ENCODE measurements at regions not wholly inside any gene's neighbourhood (a gene's known extent, or its start where the extent isn't known, plus 50 kb on each side); places are given as distances from the start of the nearest gene placed in this dataset.

DNA sequence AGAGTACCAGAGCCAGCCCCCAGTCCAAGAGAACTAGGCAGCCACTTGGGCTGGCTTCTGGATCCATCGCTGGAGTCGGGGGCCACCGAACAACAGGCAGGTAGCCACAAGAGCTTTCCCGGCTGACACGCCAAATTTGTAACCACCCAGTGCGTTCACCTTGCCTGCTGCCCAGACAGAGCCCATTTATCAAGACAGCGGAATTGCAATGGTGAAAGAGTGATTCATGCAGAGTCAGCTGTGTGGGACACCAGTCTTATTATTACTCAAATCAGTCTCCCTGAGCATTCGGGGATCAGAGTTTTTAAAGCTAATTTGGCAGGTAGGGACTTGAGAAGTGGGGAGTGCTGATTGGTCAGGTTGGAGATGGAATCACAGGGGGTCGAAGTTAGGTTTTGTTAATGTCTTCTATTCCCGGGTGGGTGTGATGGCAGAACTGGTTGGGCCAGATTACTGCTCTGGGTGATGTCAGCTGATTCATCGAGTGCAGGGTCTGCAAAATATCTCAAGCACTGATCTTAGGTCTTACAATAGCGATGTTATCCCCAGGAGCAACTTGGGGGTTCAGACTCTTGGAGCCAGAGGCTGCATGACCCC lies 64.3 kb downstream of the PDE6H start:
- Histone ChIP-seq H3K79me2 (ENCODE audit: insufficient read depth, low read length) (no peaks in the 10 kb centered on the region), H3K36me3 (ENCODE audit: insufficient read depth, low read length) (no peaks in the 10 kb centered on the region), H3K9ac (ENCODE audit: low read depth, low read length, poor library complexity, severe bottlenecking) (no peak overlapping the region), H2AFZ (ENCODE audit: low read length) (no peak overlapping the region), H3K9me3 (ENCODE audit: insufficient read depth, low read depth, low read length) (no peaks in the 10 kb centered on the region), H3K4me3 (ENCODE audit: low read length, poor library complexity, severe bottlenecking) (no peak overlapping the region), H3F3A (ENCODE audit: low read depth) (no peaks in the 10 kb centered on the region), H4K20me1 (ENCODE audit: insufficient read depth, low read length, poor library complexity, severe bottlenecking) (no peaks in the 10 kb centered on the region), H3K4me2 (ENCODE audit: low read depth, low read length, poor library complexity, severe bottlenecking) (no peak overlapping the region), H3K9me2 (replicated peaks; ENCODE audit: low read depth, low read length) (no peaks in the 10 kb centered on the region), H3K27me3 (ENCODE audit: insufficient read depth, low read length, poor library complexity, severe bottlenecking) (no peaks in the 10 kb centered on the region), H3K4me1 (ENCODE audit: insufficient read depth, low read length, poor library complexity, severe bottlenecking) (peaks cover 8% of the 10 kb centered on the region)
- no peak for TF ChIP-seq EZH2phosphoT487 (IDR thresholded peaks at IDR 0.05; ENCODE audit: borderline replicate concordance)
- TF ChIP-seq, protein P1, sequence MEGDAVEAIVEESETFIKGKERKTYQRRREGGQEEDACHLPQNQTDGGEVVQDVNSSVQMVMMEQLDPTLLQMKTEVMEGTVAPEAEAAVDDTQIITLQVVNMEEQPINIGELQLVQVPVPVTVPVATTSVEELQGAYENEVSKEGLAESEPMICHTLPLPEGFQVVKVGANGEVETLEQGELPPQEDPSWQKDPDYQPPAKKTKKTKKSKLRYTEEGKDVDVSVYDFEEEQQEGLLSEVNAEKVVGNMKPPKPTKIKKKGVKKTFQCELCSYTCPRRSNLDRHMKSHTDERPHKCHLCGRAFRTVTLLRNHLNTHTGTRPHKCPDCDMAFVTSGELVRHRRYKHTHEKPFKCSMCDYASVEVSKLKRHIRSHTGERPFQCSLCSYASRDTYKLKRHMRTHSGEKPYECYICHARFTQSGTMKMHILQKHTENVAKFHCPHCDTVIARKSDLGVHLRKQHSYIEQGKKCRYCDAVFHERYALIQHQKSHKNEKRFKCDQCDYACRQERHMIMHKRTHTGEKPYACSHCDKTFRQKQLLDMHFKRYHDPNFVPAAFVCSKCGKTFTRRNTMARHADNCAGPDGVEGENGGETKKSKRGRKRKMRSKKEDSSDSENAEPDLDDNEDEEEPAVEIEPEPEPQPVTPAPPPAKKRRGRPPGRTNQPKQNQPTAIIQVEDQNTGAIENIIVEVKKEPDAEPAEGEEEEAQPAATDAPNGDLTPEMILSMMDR (conservative IDR thresholded peaks at IDR 0.05; ENCODE audit: low read length) = no peak

DNA sequence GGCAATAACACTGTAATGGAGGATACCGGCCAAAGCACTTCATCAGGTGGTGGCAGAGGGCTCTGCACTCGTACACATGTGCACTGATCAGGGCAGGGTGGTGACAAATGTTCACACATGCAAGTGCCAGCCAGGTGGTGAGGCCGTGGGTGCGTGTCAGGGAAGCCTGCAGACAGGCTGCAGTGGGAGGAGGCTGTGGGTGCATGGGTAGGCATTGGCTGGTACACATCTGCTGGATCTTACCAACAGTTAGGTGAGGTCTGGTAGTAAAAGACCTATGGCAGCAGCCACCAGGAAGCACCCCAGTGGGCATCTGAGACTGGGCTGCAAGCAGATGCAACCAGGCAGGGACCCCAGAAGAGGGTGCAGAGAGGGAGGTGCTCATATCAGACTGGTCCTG lies 65.3 kb downstream of the PDE6H start:
- H3K4me2 ChIP-seq (ENCODE audit: low read depth, low read length, poor library complexity, severe bottlenecking) = no peak overlapping the region
- no peaks in the 10 kb centered on the region for H3F3A ChIP-seq (ENCODE audit: low read depth)
- H3K9ac ChIP-seq (ENCODE audit: low read depth, low read length, poor library complexity, severe bottlenecking) = no peak overlapping the region
- H4K20me1 ChIP-seq (ENCODE audit: insufficient read depth, low read length, poor library complexity, severe bottlenecking) = no peaks in the 10 kb centered on the region
- TF ChIP-seq, protein P1 (conservative IDR thresholded peaks at IDR 0.05; ENCODE audit: low read length) = no peak
- no peak for TF ChIP-seq EZH2phosphoT487 (IDR thresholded peaks at IDR 0.05; ENCODE audit: borderline replicate concordance)
- peaks cover 8% of the 10 kb centered on the region for H3K4me1 ChIP-seq (ENCODE audit: insufficient read depth, low read length, poor library complexity, severe bottlenecking)
- H3K79me2 ChIP-seq (ENCODE audit: insufficient read depth, low read length) = no peaks in the 10 kb centered on the region
- no peaks in the 10 kb centered on the region for H3K36me3 ChIP-seq (ENCODE audit: insufficient read depth, low read length)
- H2AFZ ChIP-seq (ENCODE audit: low read length) = no peak overlapping the region
- no peaks in the 10 kb centered on the region for H3K9me3 ChIP-seq (ENCODE audit: insufficient read depth, low read depth, low read length)
- H3K4me3 ChIP-seq (ENCODE audit: low read length, poor library complexity, severe bottlenecking) = no peak overlapping the region
- no peaks in the 10 kb centered on the region for H3K9me2 ChIP-seq (replicated peaks; ENCODE audit: low read depth, low read length)
- no peaks in the 10 kb centered on the region for H3K27me3 ChIP-seq (ENCODE audit: insufficient read depth, low read length, poor library complexity, severe bottlenecking)

DNA sequence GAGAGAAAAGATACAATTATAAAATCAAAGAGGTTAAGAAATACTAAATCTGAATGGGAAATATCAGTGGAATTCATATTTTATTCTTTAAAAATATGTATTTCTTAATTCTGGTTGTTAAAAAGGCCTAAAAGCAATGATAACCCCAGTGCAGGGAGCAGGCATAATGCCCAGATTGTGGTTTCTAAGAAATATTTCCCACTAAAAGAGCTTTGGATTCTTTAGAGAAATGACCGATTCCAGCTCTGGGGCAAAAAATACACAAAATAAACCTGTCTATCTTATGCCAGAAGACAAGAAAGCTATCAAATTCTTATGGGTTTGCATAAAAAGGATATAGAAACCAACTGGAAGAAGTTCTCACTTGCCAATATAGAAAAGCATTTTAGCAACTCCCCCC lies 71.6 kb downstream of the PDE6H start:
- no peaks in the 10 kb centered on the region for H3K79me2 ChIP-seq (ENCODE audit: insufficient read depth, low read length)
- no peaks in the 10 kb centered on the region for H3K9me3 ChIP-seq (ENCODE audit: insufficient read depth, low read depth, low read length)
- no peaks in the 10 kb centered on the region for H3K36me3 ChIP-seq (ENCODE audit: insufficient read depth, low read length)
- H3K4me2 ChIP-seq (ENCODE audit: low read depth, low read length, poor library complexity, severe bottlenecking) = no peak overlapping the region
- no peaks in the 10 kb centered on the region for H3F3A ChIP-seq (ENCODE audit: low read depth)
- H3K27me3 ChIP-seq (ENCODE audit: insufficient read depth, low read length, poor library complexity, severe bottlenecking) = no peaks in the 10 kb centered on the region
- no peaks in the 10 kb centered on the region for H3K9me2 ChIP-seq (replicated peaks; ENCODE audit: low read depth, low read length)
- H3K4me3 ChIP-seq (ENCODE audit: low read length, poor library complexity, severe bottlenecking) = no peak overlapping the region
- H3K9ac ChIP-seq (ENCODE audit: low read depth, low read length, poor library complexity, severe bottlenecking) = no peak overlapping the region
- H4K20me1 ChIP-seq (ENCODE audit: insufficient read depth, low read length, poor library complexity, severe bottlenecking) = no peaks in the 10 kb centered on the region
- H2AFZ ChIP-seq (ENCODE audit: low read length) = no peak overlapping the region
- no peak for TF ChIP-seq EZH2phosphoT487 (IDR thresholded peaks at IDR 0.05; ENCODE audit: borderline replicate concordance)
- TF ChIP-seq, protein P1 (conservative IDR thresholded peaks at IDR 0.05; ENCODE audit: low read length) = no peak
- no peaks in the 10 kb centered on the region for H3K4me1 ChIP-seq (ENCODE audit: insufficient read depth, low read length, poor library complexity, severe bottlenecking)
